Thymus (tissue), 11 donors: ENCODE measurements at regions not wholly inside any gene's neighbourhood (a gene's known extent, or its start where the extent isn't known, plus 50 kb on each side); places are given as distances from the start of the nearest gene placed in this dataset.
"Not testable (repeated sequence)": the region's sequence is repeated elsewhere in the genome, so short reads cannot be mapped to it uniquely, and the experiment has no call there.

Experiments used
- DNase-seq, 9 donors: peaks; one replicate each; pipeline ENCODE4 v3.0.0-alpha.2; 2013; ENCODE audit warnings: low spot score in 9 of 9, low read depth in 6 of 9, missing footprints in 1 of 9
- H3K27ac ChIP-seq, 2 donors: one replicate each; pipeline ENCODE4 v1.5.1; 2013; ENCODE audit warnings: control low read depth in 1 of 2, low read depth in 1 of 2, low read length in 1 of 2, mild to moderate bottlenecking in 1 of 2, moderate library complexity in 1 of 2
- H3K27me3 ChIP-seq, 2 donors: one replicate each; pipeline ENCODE4 v1.5.1; 2013; ENCODE audit warnings: low read length in 1 of 2; ENCODE audit not compliant: control insufficient read depth in 2 of 2, insufficient read depth in 1 of 2
- H3K36me3 ChIP-seq, 2 donors: one replicate each; pipeline ENCODE4 v1.5.1; 2013; ENCODE audit warnings: low read length in 1 of 2, mild to moderate bottlenecking in 1 of 2, moderate library complexity in 1 of 2; ENCODE audit not compliant: control insufficient read depth in 2 of 2, insufficient read depth in 2 of 2
- H3K4me1 ChIP-seq, 2 donors: one replicate each; pipeline ENCODE4 v1.5.1; 2013; ENCODE audit warnings: low read length in 2 of 2; ENCODE audit not compliant: control insufficient read depth in 2 of 2, insufficient read depth in 2 of 2
- H3K4me3 ChIP-seq, 2 donors: one replicate each; pipeline ENCODE4 v1.5.1; 2013; ENCODE audit warnings: low read length in 2 of 2, control low read depth in 1 of 2, mild to moderate bottlenecking in 1 of 2
- H3K9me3 ChIP-seq, 2 donors: one replicate each; pipeline ENCODE4 v1.5.1; 2013; ENCODE audit warnings: low read length in 1 of 2, mild to moderate bottlenecking in 1 of 2; ENCODE audit not compliant: control insufficient read depth in 2 of 2, insufficient read depth in 1 of 2
- WGBS: extraction: QIAGEN DNeasy Blood & Tissue Kit; methylation state at CpG from one replicate; pipeline ENCODE4 v1.1.7; 2013; 5-methylcytosine and 5-hydroxymethylcytosine counted together
- donor health status: healthy.

- no peak overlapping the region for H3K4me3 ChIP-seq
- no peak overlapping the region for H3K27ac ChIP-seq
- no peaks in the 10 kb centered on the region for H3K9me3 ChIP-seq
- no peak for DNase-seq
- H3K27me3 ChIP-seq = no peaks in the 10 kb centered on the region
- WGBS = 96% methylated on average over 4 of the region's 4 CpGs
- H3K4me1 ChIP-seq = peaks cover 27 to 30% of the 10 kb centered on the region in 2 donors
- no peaks in the 10 kb centered on the region for H3K36me3 ChIP-seq
Observed at GRCh38 chr7:28332046-28332445, 80.3 kb upstream of the CREB5 start.

- H3K4me1 ChIP-seq = peaks cover 18 to 20% of the 10 kb centered on the region in 2 donors
- not testable (repeated sequence) for DNase-seq, H3K36me3 ChIP-seq
Observed at GRCh38 chr7:28333548-28333947, 78.8 kb upstream of the CREB5 start.

GRCh38 chr7:28336806-28337205, 75.5 kb upstream of the CREB5 start:
- Histone ChIP-seq H3K27ac (no peak overlapping the region), H3K4me3 (no peak overlapping the region), H3K27me3 (no peaks in the 10 kb centered on the region), H3K9me3 (no peaks in the 10 kb centered on the region), H3K4me1 (no peaks in the 10 kb centered on the region), H3K36me3 (no peaks in the 10 kb centered on the region)
- no peak for DNase-seq
- WGBS = 93% methylated on average over 2 of the region's 2 CpGs

More at GRCh38 chr7:28333548-28333947, 78.8 kb upstream of the CREB5 start:
- H3K9me3 ChIP-seq, H3K27ac ChIP-seq, H3K4me3 ChIP-seq, H3K27me3 ChIP-seq: not testable (repeated sequence)

GRCh38 chr7:28338041-28338440, 74.3 kb upstream of the CREB5 start:
- Histone ChIP-seq H3K9me3 (no peaks in the 10 kb centered on the region), H3K27ac (no peak overlapping the region), H3K36me3 (no peaks in the 10 kb centered on the region), H3K4me1 (no peaks in the 10 kb centered on the region), H3K4me3 (no peak overlapping the region), H3K27me3 (no peaks in the 10 kb centered on the region)
- 66% methylated on average over 3 of the region's 3 CpGs for WGBS
- no peak for DNase-seq

GRCh38 chr7:28343462-28343861, 68.9 kb upstream of the CREB5 start:
- H3K36me3 ChIP-seq = no peaks in the 10 kb centered on the region
- no peaks in the 10 kb centered on the region for H3K4me1 ChIP-seq
- no peak overlapping the region for H3K4me3 ChIP-seq
- WGBS = 99% methylated on average over 1 of the region's 1 CpG
- no peak for DNase-seq
- H3K9me3 ChIP-seq = no peaks in the 10 kb centered on the region
- no peaks in the 10 kb centered on the region for H3K27me3 ChIP-seq
- H3K27ac ChIP-seq = no peak overlapping the region

- H3K27ac ChIP-seq = no peak overlapping the region
- H3K27me3 ChIP-seq = no peaks in the 10 kb centered on the region
- 98% methylated on average over 1 of the region's 1 CpG for WGBS
- no peak overlapping the region for H3K4me3 ChIP-seq
- no peaks in the 10 kb centered on the region for H3K9me3 ChIP-seq
- no peaks in the 10 kb centered on the region for H3K36me3 ChIP-seq
- H3K4me1 ChIP-seq = no peaks in the 10 kb centered on the region
- DNase-seq = no peak
Observed at GRCh38 chr7:28346256-28346655, 66.1 kb upstream of the CREB5 start.

- H3K36me3 ChIP-seq = no peaks in the 10 kb centered on the region
- no peak overlapping the region for H3K27ac ChIP-seq
- DNase-seq = no peak
- WGBS = 94% methylated on average over 3 of the region's 3 CpGs
- H3K9me3 ChIP-seq = no peaks in the 10 kb centered on the region
- no peaks in the 10 kb centered on the region for H3K4me1 ChIP-seq
- no peak overlapping the region for H3K4me3 ChIP-seq
- H3K27me3 ChIP-seq = no peaks in the 10 kb centered on the region
Observed at GRCh38 chr7:28346676-28347363, 65.5 kb upstream of the CREB5 start.

- no peaks in the 10 kb centered on the region for H3K36me3 ChIP-seq
- WGBS = 93% methylated on average over 12 of the region's 12 CpGs
- no peaks in the 10 kb centered on the region for H3K27me3 ChIP-seq
- no peak for DNase-seq
- H3K4me3 ChIP-seq = no peak overlapping the region
- no peak overlapping the region for H3K27ac ChIP-seq
- H3K4me1 ChIP-seq = no peaks in the 10 kb centered on the region
- no peaks in the 10 kb centered on the region for H3K9me3 ChIP-seq
Observed at GRCh38 chr7:28347475-28348318, 64.6 kb upstream of the CREB5 start.

GRCh38 chr7:28348636-28349035, 63.7 kb upstream of the CREB5 start:
- Histone ChIP-seq H3K9me3 (no peaks in the 10 kb centered on the region), H3K27me3 (no peaks in the 10 kb centered on the region), H3K4me3 (no peak overlapping the region), H3K36me3 (no peaks in the 10 kb centered on the region), H3K4me1 (no peaks in the 10 kb centered on the region), H3K27ac (no peak overlapping the region)
- no peak for DNase-seq
- WGBS = 97% methylated on average over 5 of the region's 5 CpGs
